ENCODE measurements at regions not wholly inside any gene's neighbourhood (a gene's known extent, or its start where the extent isn't known, plus 50 kb on each side); places are given as distances from the start of the nearest gene placed in this dataset.

DNA sequence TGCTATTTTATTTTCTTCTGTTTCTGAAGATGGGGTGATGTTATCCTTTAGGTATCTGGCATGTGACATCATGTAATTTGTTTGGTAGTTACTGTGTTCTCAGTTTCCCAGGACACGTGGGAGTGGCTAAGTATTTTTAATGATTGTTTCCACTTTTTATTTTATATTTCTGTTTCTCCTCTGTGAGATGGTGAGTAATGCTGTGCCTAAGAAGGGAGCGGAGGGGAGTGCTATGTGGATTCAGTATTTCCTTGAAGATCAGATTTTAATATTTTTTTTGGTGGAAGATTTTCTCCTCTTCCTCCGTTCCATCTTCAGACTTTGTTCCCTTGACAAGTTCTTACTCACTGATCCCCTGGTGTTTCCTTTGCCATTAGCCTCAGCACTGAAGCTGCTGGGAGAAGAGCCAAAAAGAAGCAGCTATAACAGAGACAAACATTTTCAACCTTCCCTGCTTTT lies 180.0 kb upstream of the MMADHC start:
- Histone ChIP-seq H4K8ac (replicated peaks; ENCODE audit: insufficient read length, low read depth, low read length) (no peak overlapping the region), H3K79me1 (ENCODE audit: insufficient read depth, low read depth, low read length, poor library complexity, severe bottlenecking) (no peaks in the 10 kb centered on the region), H4K20me1 (ENCODE audit: control insufficient read depth, insufficient read depth, insufficient read length) (no peaks in the 10 kb centered on the region), H2BK5ac (ENCODE audit: insufficient read length, low read length) (no peak overlapping the region), H3K23me2 (ENCODE audit: insufficient read length, low read depth, low read length, poor library complexity, severe bottlenecking) (no peaks in the 10 kb centered on the region), H2AFZ (ENCODE audit: low read length) (no peak overlapping the region), H2BK20ac (ENCODE audit: low read depth, low read length, poor library complexity, severe bottlenecking) (no peak overlapping the region), H2AK5ac (ENCODE audit: insufficient read length, low read length) (no peak overlapping the region), H3K4me1 (ENCODE audit: insufficient read depth, low read length) (no peaks in the 10 kb centered on the region), H3K27ac (ENCODE audit: insufficient read length, low read depth, low read length) (no peak overlapping the region), H3K23ac (ENCODE audit: insufficient read length, low read depth, low read length) (no peak overlapping the region), H3K4ac (ENCODE audit: low read depth, low read length) (no peak overlapping the region), H2BK120ac (ENCODE audit: low read depth, low read length, poor library complexity, severe bottlenecking) (no peak overlapping the region), H3K9ac (ENCODE audit: extremely low read depth, insufficient read length, low read length) (no peak overlapping the region), H3K14ac (ENCODE audit: insufficient read depth, low read length) (no peak overlapping the region), H4K91ac (ENCODE audit: insufficient read length, low read depth, low read length) (no peak overlapping the region), H3T11ph (ENCODE audit: low read length) (no peak overlapping the region), H2BK15ac (ENCODE audit: low read depth, low read length) (no peak overlapping the region), H3K27me3 (ENCODE audit: insufficient read depth, low read length) (no peaks in the 10 kb centered on the region), H3K56ac (ENCODE audit: insufficient read length, low read depth, low read length) (no peak overlapping the region), H3K9me3 (ENCODE audit: control insufficient read depth, low read depth, low read length) (no peaks in the 10 kb centered on the region), H3K4me2 (ENCODE audit: insufficient read depth, insufficient read length, low read length) (no peak overlapping the region), H3K79me2 (ENCODE audit: insufficient read depth, low read length) (no peaks in the 10 kb centered on the region), H4K5ac (ENCODE audit: insufficient read length, low read depth, low read length) (no peak overlapping the region), H3K18ac (ENCODE audit: insufficient read length, low read depth, low read length) (no peak overlapping the region), H2BK12ac (ENCODE audit: insufficient read length, low read depth, low read length) (no peak overlapping the region)
- Mint-ChIP-seq H3K27me3 (ENCODE audit: low read depth) (no peaks in the 10 kb centered on the region), H3K9me3 (no peaks in the 10 kb centered on the region), H3K4me1 (no peaks in the 10 kb centered on the region), H3K27ac (peak overlapping the region in 1 of 3 experiments; percentile 52; a peak in 1 of 7 replicates), H3K36me3 (ENCODE audit: insufficient read depth in 1 of 3, low read depth in 3 of 3) (no peaks in the 10 kb centered on the region), H3K4me3 (no peak overlapping the region)
- no CpG with 5 or more reads among the region's 3 CpGs for WGBS (ENCODE audit: extremely low coverage, insufficient read length, low lambda C conversion rate)
- no peak for DNase-seq
- TF ChIP-seq, protein P1, sequence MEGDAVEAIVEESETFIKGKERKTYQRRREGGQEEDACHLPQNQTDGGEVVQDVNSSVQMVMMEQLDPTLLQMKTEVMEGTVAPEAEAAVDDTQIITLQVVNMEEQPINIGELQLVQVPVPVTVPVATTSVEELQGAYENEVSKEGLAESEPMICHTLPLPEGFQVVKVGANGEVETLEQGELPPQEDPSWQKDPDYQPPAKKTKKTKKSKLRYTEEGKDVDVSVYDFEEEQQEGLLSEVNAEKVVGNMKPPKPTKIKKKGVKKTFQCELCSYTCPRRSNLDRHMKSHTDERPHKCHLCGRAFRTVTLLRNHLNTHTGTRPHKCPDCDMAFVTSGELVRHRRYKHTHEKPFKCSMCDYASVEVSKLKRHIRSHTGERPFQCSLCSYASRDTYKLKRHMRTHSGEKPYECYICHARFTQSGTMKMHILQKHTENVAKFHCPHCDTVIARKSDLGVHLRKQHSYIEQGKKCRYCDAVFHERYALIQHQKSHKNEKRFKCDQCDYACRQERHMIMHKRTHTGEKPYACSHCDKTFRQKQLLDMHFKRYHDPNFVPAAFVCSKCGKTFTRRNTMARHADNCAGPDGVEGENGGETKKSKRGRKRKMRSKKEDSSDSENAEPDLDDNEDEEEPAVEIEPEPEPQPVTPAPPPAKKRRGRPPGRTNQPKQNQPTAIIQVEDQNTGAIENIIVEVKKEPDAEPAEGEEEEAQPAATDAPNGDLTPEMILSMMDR (conservative IDR thresholded peaks at IDR 0.05), result no peak
